H1 (cell line): ENCODE measurements at regions not wholly inside any gene's neighbourhood (a gene's known extent, or its start where the extent isn't known, plus 50 kb on each side); places are given as distances from the start of the nearest gene placed in this dataset.
A peak's percentile ranks its signal among the peaks of the same experiment; 100 is the strongest.

ENCODE experiments used
- CTCF ChIA-PET: fragments of 300-600 bp; sonication (Branson Sonifier 250); formaldehyde crosslinking; loops from one replicate; lab custom pipeline; 2021; ENCODE audit not compliant: partially characterized antibody; lab: Charles Lee
- POLR2A ChIA-PET: fragments of 300-600 bp; sonication (Branson Sonifier 250); formaldehyde crosslinking; loops from one replicate; lab custom pipeline; 2021; ENCODE audit warnings: inconsistent platforms; ENCODE audit not compliant: partially characterized antibody; lab: Charles Lee
- DNase-seq, 2 experiments: peaks; one replicate each; pipeline versions ENCODE4 v3.0.0 to v3.0.0-alpha.2; 2010 to 2022; ENCODE audit warnings: low spot score in 2 of 2, low read depth in 1 of 2, mixed read lengths in 1 of 2
- FAIRE-seq: peaks from 2 replicates; lab custom pipeline; 2011; peaks lifted over from hg19 to GRCh38; lab: Jason Lieb, UNC
- H2AFZ ChIP-seq: 2 replicates; pipeline ENCODE4 v1.8.1; 2012; ENCODE audit warnings: low read length, inconsistent platforms
- H2AK5ac ChIP-seq: 2 replicates; pipeline ENCODE4 v1.6.1; 2013; ENCODE audit warnings: low read depth, low read length
- H2BK120ac ChIP-seq: replicated peaks from 2 replicates; pipeline ENCODE3; 2013; ENCODE audit warnings: low read depth, low read length, inconsistent platforms
- H2BK12ac ChIP-seq: 2 replicates; pipeline ENCODE4 v1.6.1; 2013; ENCODE audit warnings: low read depth, low read length
- H2BK15ac ChIP-seq: 2 replicates; pipeline ENCODE4 v1.6.1; 2013; ENCODE audit warnings: low read length
- H2BK20ac ChIP-seq: 2 replicates; pipeline ENCODE4 v1.6.1; 2013; ENCODE audit warnings: low read length
- H2BK5ac ChIP-seq: 2 replicates; pipeline ENCODE4 v1.6.1; 2013; ENCODE audit warnings: low read depth, low read length
- H3K14ac ChIP-seq: 2 replicates; pipeline ENCODE4 v1.6.1; 2013; ENCODE audit warnings: inconsistent platforms; ENCODE audit not compliant: insufficient read length
- H3K18ac ChIP-seq: 2 replicates; pipeline ENCODE4 v1.6.1; 2013; ENCODE audit warnings: low read length; ENCODE audit errors: extremely low read depth
- H3K23ac ChIP-seq: 2 replicates; pipeline ENCODE4 v1.6.1; 2013; ENCODE audit warnings: inconsistent platforms; ENCODE audit not compliant: insufficient read length
- H3K23me2 ChIP-seq: 2 replicates; pipeline ENCODE4 v1.6.1; 2013; ENCODE audit warnings: low read depth, low read length
- H3K27ac ChIP-seq: 2 replicates; pipeline ENCODE4 v1.6.1; 2011; ENCODE audit warnings: low read depth, low read length, inconsistent platforms
- H3K27me3 ChIP-seq, 4 experiments: replicated peaks in 1 of 4; 1 replicate in 1 of 4; 2 replicates in 3 of 4; pipeline versions ENCODE4 v1.6.1 to v1.8.1; 2011 to 2013; ENCODE audit warnings: low read length in 3 of 4, mild to moderate bottlenecking in 3 of 4, inconsistent platforms in 2 of 4, mixed read lengths in 2 of 4, moderate library complexity in 1 of 4; ENCODE audit not compliant: control insufficient read depth in 3 of 4, insufficient read depth in 3 of 4; ENCODE audit errors: extremely low read depth in 1 of 4
- H3K36me3 ChIP-seq, 4 experiments: 2 replicates each; pipeline versions ENCODE4 v1.6.1 to v1.8.1; 2011 to 2013; ENCODE audit warnings: mild to moderate bottlenecking in 4 of 4, low read length in 3 of 4, moderate library complexity in 2 of 4, control low read depth in 1 of 4, inconsistent platforms in 1 of 4; ENCODE audit not compliant: insufficient read depth in 4 of 4, control insufficient read depth in 2 of 4
- H3K4ac ChIP-seq: replicated peaks from 2 replicates; pipeline ENCODE3; 2013; ENCODE audit warnings: low read length, low read depth, mixed read lengths, inconsistent platforms; ENCODE audit not compliant: insufficient read length
- H3K4me1 ChIP-seq, 4 experiments: replicated peaks in 1 of 4; 1 replicate in 1 of 4; 2 replicates in 3 of 4; pipeline versions ENCODE4 v1.6.1 to v1.8.1; 2011 to 2013; ENCODE audit warnings: low read length in 3 of 4, inconsistent platforms in 2 of 4, mixed read lengths in 1 of 4; ENCODE audit not compliant: insufficient read depth in 4 of 4, control insufficient read depth in 3 of 4
- H3K4me2 ChIP-seq, 2 experiments: 2 replicates each; pipeline versions ENCODE4 v1.6.1 to v1.8.1; 2011 to 2013; ENCODE audit warnings: low read depth in 2 of 2, low read length in 2 of 2, control low read depth in 1 of 2, inconsistent platforms in 1 of 2, mild to moderate bottlenecking in 1 of 2; ENCODE audit not compliant: insufficient read depth in 1 of 2
- H3K4me3 ChIP-seq, 4 experiments: fragments of 200-600, 300-600 bp in 1 of 4; sonication (generic), shearing (Covaris generic), sonication (Bioruptor Twin) in 1 of 4; 2 replicates each; pipeline versions ENCODE4 v1.5.1 to v1.8.1; 2011 to 2016; ENCODE audit warnings: low read length in 4 of 4, low read depth in 3 of 4, control low read depth in 2 of 4, inconsistent platforms in 2 of 4, mild to moderate bottlenecking in 2 of 4, mixed read lengths in 1 of 4, moderate library complexity in 1 of 4; ENCODE audit not compliant: insufficient read depth in 2 of 4; ENCODE audit errors: extremely low read depth in 1 of 4
- H3K56ac ChIP-seq: replicated peaks from 2 replicates; pipeline ENCODE3; 2013; ENCODE audit warnings: low read depth, mild to moderate bottlenecking, mixed read lengths, low read length, inconsistent platforms; ENCODE audit not compliant: insufficient read length
- H3K79me1 ChIP-seq: 2 replicates; pipeline ENCODE4 v1.6.1; 2013; ENCODE audit warnings: low read depth, low read length, control low read depth
- H3K79me2 ChIP-seq, 2 experiments: 2 replicates each; pipeline versions ENCODE4 v1.6.1 to v1.8.1; 2012 to 2013; ENCODE audit warnings: low read length in 2 of 2, mild to moderate bottlenecking in 2 of 2, inconsistent platforms in 1 of 2; ENCODE audit not compliant: insufficient read depth in 2 of 2, control insufficient read depth in 1 of 2
- H3K9ac ChIP-seq, 4 experiments: replicated peaks in 1 of 4; 1 replicate in 1 of 4; 2 replicates in 3 of 4; pipeline versions ENCODE4 v1.6.1 to v1.8.1; 2011 to 2013; ENCODE audit warnings: low read depth in 3 of 4, low read length in 3 of 4, control low read depth in 2 of 4, mild to moderate bottlenecking in 2 of 4, moderate library complexity in 2 of 4, inconsistent platforms in 1 of 4; ENCODE audit errors: extremely low read depth in 1 of 4
- H3K9me3 ChIP-seq, 2 experiments: 2 replicates each; pipeline versions ENCODE4 v1.6.1 to v1.8.1; 2012 to 2013; ENCODE audit warnings: mild to moderate bottlenecking in 2 of 2, moderate library complexity in 2 of 2, control low read depth in 1 of 2, inconsistent platforms in 1 of 2, low read depth in 1 of 2, low read length in 1 of 2, mixed read lengths in 1 of 2; ENCODE audit not compliant: insufficient read depth in 2 of 2
- H4K20me1 ChIP-seq, 2 experiments: replicated peaks in 1 of 2; 2 replicates each; pipeline versions ENCODE3 to v1.8.1; 2011 to 2013; ENCODE audit warnings: inconsistent platforms in 2 of 2, low read length in 2 of 2, mild to moderate bottlenecking in 1 of 2; ENCODE audit not compliant: insufficient read depth in 2 of 2, control insufficient read depth in 1 of 2
- H4K5ac ChIP-seq: 2 replicates; pipeline ENCODE4 v1.6.1; 2013; ENCODE audit warnings: low read length, low read depth, mixed read lengths, inconsistent platforms; ENCODE audit not compliant: insufficient read length
- H4K8ac ChIP-seq: 2 replicates; pipeline ENCODE4 v1.8.0; 2013; ENCODE audit warnings: mild to moderate bottlenecking, moderate library complexity, low read length, inconsistent platforms; ENCODE audit not compliant: insufficient read depth; ENCODE audit errors: extremely low read depth
- H4K91ac ChIP-seq: replicated peaks from 2 replicates; pipeline ENCODE3; 2013; ENCODE audit warnings: low read length, mixed read lengths, inconsistent platforms; ENCODE audit not compliant: insufficient read length
- BACH1 ChIP-seq: IDR thresholded peaks from 2 replicates; pipeline ENCODE4 v1.6.1; 2012; ENCODE audit warnings: low read length, improper control_type of control experiment
- BCL11A ChIP-seq, 2 experiments: IDR thresholded peaks; one replicate each; pipeline ENCODE4 v1.6.1; 2011; ENCODE audit warnings: low read depth in 2 of 2, low read length in 2 of 2, mild to moderate bottlenecking in 2 of 2
- EP300 ChIP-seq, 2 experiments: IDR thresholded peaks; 1 replicate in 1 of 2; 2 replicates in 1 of 2; pipeline ENCODE4 v1.6.1; 2011 to 2012; ENCODE audit warnings: low read depth in 2 of 2, low read length in 2 of 2, mild to moderate bottlenecking in 2 of 2, borderline replicate concordance in 1 of 2, inconsistent platforms in 1 of 2, moderate library complexity in 1 of 2
- NRF1 ChIP-seq: IDR thresholded peaks from 2 replicates; pipeline ENCODE4 v1.6.1; 2011; ENCODE audit warnings: mild to moderate bottlenecking, low read depth, low read length, improper control_type of control experiment
- RBBP5 ChIP-seq: IDR thresholded peaks from 2 replicates; pipeline ENCODE4 v1.7.1; 2012; ENCODE audit warnings: low read depth, mild to moderate bottlenecking, inconsistent platforms, low read length, moderate library complexity, borderline replicate concordance
- RFX5 ChIP-seq: IDR thresholded peaks from 2 replicates; pipeline ENCODE4 v1.6.1; 2011; ENCODE audit warnings: low read depth, low read length, improper control_type of control experiment, borderline replicate concordance
- SIX5 ChIP-seq: IDR thresholded peaks from 2 replicates; pipeline ENCODE4 v1.6.1; 2011; ENCODE audit warnings: mild to moderate bottlenecking, low read depth, low read length
- SP1 ChIP-seq: IDR thresholded peaks from 2 replicates; pipeline ENCODE4 v1.6.1; 2011; ENCODE audit warnings: low read depth, low read length
- TAF1 ChIP-seq: IDR thresholded peaks from 2 replicates; pipeline ENCODE4 v1.6.1; 2011; ENCODE audit warnings: mild to moderate bottlenecking, low read depth, low read length
- WGBS, 2 experiments: shearing (Covaris generic) in 1 of 2; methylation state at CpG; one replicate each; pipeline versions ENCODE4 v1.1.6 to v1.1.7; 2013 to 2015; ENCODE audit warnings: low lambda C conversion rate in 2 of 2, mixed read lengths in 2 of 2, inconsistent platforms in 1 of 2, low coverage in 1 of 2, missing lambda C conversion rate in 1 of 2; ENCODE audit not compliant: insufficient replicate concordance in 2 of 2, insufficient coverage in 1 of 2, insufficient read length in 1 of 2; ENCODE audit errors: extremely low coverage in 1 of 2, missing lambda C conversion rate in 1 of 2; 5-methylcytosine and 5-hydroxymethylcytosine counted together
- TF ChIP-seq, protein P1 (sequence below): IDR thresholded peaks from 2 replicates; pipeline ENCODE4 v1.6.1; 2012; ENCODE audit warnings: inconsistent platforms

DNA sequence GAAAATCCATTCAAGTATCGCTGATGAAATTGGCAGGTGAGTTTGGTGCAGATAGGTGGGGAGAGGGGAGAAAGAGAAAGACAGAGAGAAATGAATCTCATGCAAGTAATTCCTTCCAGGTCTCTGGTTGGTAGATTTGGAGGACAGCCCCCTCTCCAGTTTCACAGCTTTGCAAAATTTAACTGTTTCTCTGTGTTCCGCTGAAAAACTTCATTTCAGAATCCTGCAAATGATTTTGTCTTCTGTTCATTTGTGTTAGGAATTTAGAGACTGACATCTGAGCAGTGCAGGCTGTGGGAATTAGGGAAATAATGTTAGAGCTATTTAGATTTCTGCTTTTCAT, 328.5 kb downstream of the FBXW7 start:
- Histone ChIP-seq H3K4me2 (no peak overlapping the region), H3K4me1 (peaks cover 0 to 4% (median 0%) of the 10 kb centered on the region in 4 experiments; a peak in 1 of 7 replicates), H2BK20ac (no peak overlapping the region), H3K79me2 (no peaks in the 10 kb centered on the region), H2AFZ (peak overlapping the region; percentile 97; the same call in 1 of the 2 replicates), H3K56ac (no peak overlapping the region), H3K9me3 (no peaks in the 10 kb centered on the region), H4K8ac (no peak overlapping the region)
- POLR2A ChIA-PET = no interaction called here
- WGBS, 2 experiments = 86% methylated on average over 2 of the region's 2 CpGs; no CpG with 5 or more reads in 1 of the 2 experiments
- DNase-seq = no peak
- TF ChIP-seq BCL11A (IDR thresholded peaks at IDR 0.05; ENCODE audit: low read depth in 2 of 2, low read length in 2 of 2) (no peak), BACH1 (no peak), EP300 (IDR thresholded peaks at IDR 0.05; ENCODE audit: borderline replicate concordance in 1 of 2, low read depth in 2 of 2, low read length in 2 of 2) (no peak), SP1 (no peak), SIX5 (no peak), TAF1 (no peak), NRF1 (no peak), RFX5 (no peak), RBBP5 (no peak)
- TF ChIP-seq, protein P1, sequence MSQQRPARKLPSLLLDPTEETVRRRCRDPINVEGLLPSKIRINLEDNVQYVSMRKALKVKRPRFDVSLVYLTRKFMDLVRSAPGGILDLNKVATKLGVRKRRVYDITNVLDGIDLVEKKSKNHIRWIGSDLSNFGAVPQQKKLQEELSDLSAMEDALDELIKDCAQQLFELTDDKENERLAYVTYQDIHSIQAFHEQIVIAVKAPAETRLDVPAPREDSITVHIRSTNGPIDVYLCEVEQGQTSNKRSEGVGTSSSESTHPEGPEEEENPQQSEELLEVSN = no peak
- TF ChIP-seq, all 59 proteins: peak for 0
- no peak for FAIRE-seq
- H3K4me3 ChIP-seq = no peak overlapping the region
- H4K20me1 ChIP-seq = no peaks in the 10 kb centered on the region
- no peak overlapping the region for H2BK12ac ChIP-seq
- H2BK15ac ChIP-seq = no peak overlapping the region
- H3K4ac ChIP-seq = no peak overlapping the region
- no peak overlapping the region for H3K27ac ChIP-seq
- H3K14ac ChIP-seq = no peak overlapping the region
- H3K18ac ChIP-seq = no peak overlapping the region
- no peak overlapping the region; a peak in 1 of 7 replicates for H3K9ac ChIP-seq
- CTCF ChIA-PET = no interaction called here
- H4K91ac ChIP-seq = no peak overlapping the region
- H2AK5ac ChIP-seq = no peak overlapping the region
- H3K27me3 ChIP-seq = no peaks in the 10 kb centered on the region
- no peak overlapping the region for H4K5ac ChIP-seq
- no peaks in the 10 kb centered on the region for H3K36me3 ChIP-seq
- no peak overlapping the region for H3K23ac ChIP-seq
- no peak overlapping the region for H2BK120ac ChIP-seq
- no peaks in the 10 kb centered on the region for H3K23me2 ChIP-seq
- no peak overlapping the region for H2BK5ac ChIP-seq
- no peaks in the 10 kb centered on the region for H3K79me1 ChIP-seq
